ENCODE measurements at regions not wholly inside any gene's neighbourhood (a gene's known extent, or its start where the extent isn't known, plus 50 kb on each side); places are given as distances from the start of the nearest gene placed in this dataset.

- Histone ChIP-seq H3K9me2 (ENCODE audit: insufficient read depth, low read length) (no peaks in the 10 kb centered on the region), H3K9ac (ENCODE audit: low read length) (no peak overlapping the region), H4K20me1 (ENCODE audit: insufficient read depth) (no peaks in the 10 kb centered on the region), H3K4me2 (ENCODE audit: low read length) (no peak overlapping the region), H3K79me2 (replicated peaks; ENCODE audit: insufficient read depth, low read length) (no peaks in the 10 kb centered on the region), H3F3A (ENCODE audit: insufficient read depth, low read length, poor library complexity, severe bottlenecking) (no peaks in the 10 kb centered on the region), H2AFZ (ENCODE audit: low read depth, low read length) (no peak overlapping the region), H3K9me3 (ENCODE audit: low read length) (no peaks in the 10 kb centered on the region), H3K4me3 (ENCODE audit: low read length) (no peak overlapping the region), H3K27ac (ENCODE audit: low read length) (no peak overlapping the region), H3K27me3 (ENCODE audit: insufficient read depth, low read depth, low read length) (no peaks in the 10 kb centered on the region), H3K36me3 (ENCODE audit: insufficient read depth, low read length) (no peaks in the 10 kb centered on the region)
- no peak for TF ChIP-seq EZH2 (IDR thresholded peaks at IDR 0.05; ENCODE audit: borderline replicate concordance, insufficient read depth, low read length, poor library complexity, severe bottlenecking)
- no peak for TF ChIP-seq POLR2AphosphoS5 (IDR thresholded peaks at IDR 0.05)
- no peak for TF ChIP-seq CTCF (IDR thresholded peaks at IDR 0.05; ENCODE audit: poor library complexity, severe bottlenecking)
- TF ChIP-seq TAF1 (IDR thresholded peaks at IDR 0.05; ENCODE audit: low read depth), result no peak
- TF ChIP-seq MXI1 (conservative IDR thresholded peaks at IDR 0.05; ENCODE audit: poor library complexity, severe bottlenecking), result no peak
- no peak for TF ChIP-seq RAD21 (conservative IDR thresholded peaks at IDR 0.05)
- no peak for TF ChIP-seq REST (IDR thresholded peaks at IDR 0.05; ENCODE audit: borderline replicate concordance)
- no peak for TF ChIP-seq EP300 (conservative IDR thresholded peaks at IDR 0.05; ENCODE audit: poor library complexity, severe bottlenecking)
- no peak for TF ChIP-seq SMC3 (conservative IDR thresholded peaks at IDR 0.05; ENCODE audit: poor library complexity)
Measured at GRCh38 chr2:5932556-5933469, 240.6 kb downstream of the SOX11 start.

GRCh38 chr2:5933669-5934068 lies 241.5 kb downstream of the SOX11 start:
- Histone ChIP-seq H3K27me3 (ENCODE audit: insufficient read depth, low read depth, low read length) (no peaks in the 10 kb centered on the region), H3K27ac (ENCODE audit: low read length) (no peak overlapping the region), H3K9me2 (ENCODE audit: insufficient read depth, low read length) (no peaks in the 10 kb centered on the region), H3K79me2 (replicated peaks; ENCODE audit: insufficient read depth, low read length) (no peaks in the 10 kb centered on the region), H3K4me2 (ENCODE audit: low read length) (no peak overlapping the region), H3K9ac (ENCODE audit: low read length) (no peak overlapping the region), H4K20me1 (ENCODE audit: insufficient read depth) (no peaks in the 10 kb centered on the region), H2AFZ (ENCODE audit: low read depth, low read length) (no peak overlapping the region), H3K4me3 (ENCODE audit: low read length) (no peak overlapping the region), H3K9me3 (ENCODE audit: low read length) (no peaks in the 10 kb centered on the region), H3F3A (ENCODE audit: insufficient read depth, low read length, poor library complexity, severe bottlenecking) (no peaks in the 10 kb centered on the region), H3K36me3 (ENCODE audit: insufficient read depth, low read length) (no peaks in the 10 kb centered on the region)
- TF ChIP-seq MXI1 (conservative IDR thresholded peaks at IDR 0.05; ENCODE audit: poor library complexity, severe bottlenecking) (no peak), SMC3 (conservative IDR thresholded peaks at IDR 0.05; ENCODE audit: poor library complexity) (no peak), EZH2 (IDR thresholded peaks at IDR 0.05; ENCODE audit: borderline replicate concordance, insufficient read depth, low read length, poor library complexity, severe bottlenecking) (no peak), EP300 (conservative IDR thresholded peaks at IDR 0.05; ENCODE audit: poor library complexity, severe bottlenecking) (no peak), TAF1 (IDR thresholded peaks at IDR 0.05; ENCODE audit: low read depth) (no peak), POLR2AphosphoS5 (IDR thresholded peaks at IDR 0.05) (no peak), RAD21 (conservative IDR thresholded peaks at IDR 0.05) (no peak), REST (IDR thresholded peaks at IDR 0.05; ENCODE audit: borderline replicate concordance) (no peak), CTCF (IDR thresholded peaks at IDR 0.05; ENCODE audit: poor library complexity, severe bottlenecking) (no peak)

All from neural cell (in vitro differentiated cells).